IPS DF 4.7 (cell line): ENCODE measurements at regions not wholly inside any gene's neighbourhood (a gene's known extent, or its start where the extent isn't known, plus 50 kb on each side); places are given as distances from the start of the nearest gene placed in this dataset.

Source experiments
- DNase-seq: peaks from one replicate; pipeline ENCODE4 v3.0.0-alpha.2; 2013; ENCODE audit warnings: low spot score; ENCODE audit errors: extremely low read depth

DNA sequence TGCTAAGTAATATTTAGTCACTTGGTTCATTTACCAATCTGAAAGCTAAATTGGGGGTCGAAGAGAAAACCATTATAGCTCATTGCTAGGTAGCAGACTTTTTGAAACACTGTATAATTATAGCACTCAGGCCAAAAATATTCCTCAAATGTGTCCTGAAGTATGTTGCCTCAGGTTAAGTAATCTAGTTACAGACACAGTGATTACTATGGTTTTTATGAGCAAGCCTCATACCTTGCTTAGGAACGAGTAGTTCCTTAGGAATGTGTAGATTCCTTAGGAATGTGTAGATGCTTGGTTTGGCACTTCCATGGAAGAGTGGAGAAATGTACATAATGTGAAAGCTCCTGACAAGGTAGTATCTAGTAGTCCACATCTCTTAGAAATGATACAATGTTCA, 387.5 kb downstream of the LMO7 start:
- DNase-seq, result no peak

GRCh38 chr13:76020421-76020955, 384.4 kb downstream of the LMO7 start:
- no peak for DNase-seq

- peak; percentile 46 for DNase-seq
Measured at GRCh38 chr13:76019421-76020044, 383.4 kb downstream of the LMO7 start.

- no peak for DNase-seq
Measured at GRCh38 chr13:76017861-76018556, 381.9 kb downstream of the LMO7 start.

DNA sequence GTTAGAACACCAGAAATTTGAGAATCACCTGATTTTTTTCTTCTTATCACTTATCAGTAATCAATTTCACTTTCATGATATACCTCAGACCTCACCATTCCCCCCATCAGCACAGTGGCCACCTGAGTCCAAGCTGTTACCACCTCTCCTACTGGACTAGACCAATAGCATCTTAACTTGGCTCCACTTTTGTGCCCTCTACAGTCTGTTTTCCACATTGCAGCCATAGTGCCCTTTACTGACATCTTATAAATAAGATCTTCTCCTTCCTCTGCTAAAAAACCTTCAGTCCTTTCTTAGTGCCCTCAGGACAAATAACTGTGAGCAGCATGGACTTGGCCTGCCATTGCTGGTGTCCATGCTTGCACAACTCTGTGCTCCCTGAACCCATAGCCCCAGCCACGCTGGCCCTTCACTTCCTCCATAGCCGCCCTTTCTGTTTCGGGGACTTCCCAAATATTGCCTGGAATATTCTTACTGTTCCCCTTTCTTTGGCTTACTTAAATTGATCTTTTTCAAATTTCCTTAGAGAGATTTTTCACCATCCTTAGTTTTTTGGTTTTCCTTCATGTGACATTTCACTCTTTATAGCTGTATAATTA, 380.8 kb downstream of the LMO7 start:
- peak; percentile 41 for DNase-seq

DNA sequence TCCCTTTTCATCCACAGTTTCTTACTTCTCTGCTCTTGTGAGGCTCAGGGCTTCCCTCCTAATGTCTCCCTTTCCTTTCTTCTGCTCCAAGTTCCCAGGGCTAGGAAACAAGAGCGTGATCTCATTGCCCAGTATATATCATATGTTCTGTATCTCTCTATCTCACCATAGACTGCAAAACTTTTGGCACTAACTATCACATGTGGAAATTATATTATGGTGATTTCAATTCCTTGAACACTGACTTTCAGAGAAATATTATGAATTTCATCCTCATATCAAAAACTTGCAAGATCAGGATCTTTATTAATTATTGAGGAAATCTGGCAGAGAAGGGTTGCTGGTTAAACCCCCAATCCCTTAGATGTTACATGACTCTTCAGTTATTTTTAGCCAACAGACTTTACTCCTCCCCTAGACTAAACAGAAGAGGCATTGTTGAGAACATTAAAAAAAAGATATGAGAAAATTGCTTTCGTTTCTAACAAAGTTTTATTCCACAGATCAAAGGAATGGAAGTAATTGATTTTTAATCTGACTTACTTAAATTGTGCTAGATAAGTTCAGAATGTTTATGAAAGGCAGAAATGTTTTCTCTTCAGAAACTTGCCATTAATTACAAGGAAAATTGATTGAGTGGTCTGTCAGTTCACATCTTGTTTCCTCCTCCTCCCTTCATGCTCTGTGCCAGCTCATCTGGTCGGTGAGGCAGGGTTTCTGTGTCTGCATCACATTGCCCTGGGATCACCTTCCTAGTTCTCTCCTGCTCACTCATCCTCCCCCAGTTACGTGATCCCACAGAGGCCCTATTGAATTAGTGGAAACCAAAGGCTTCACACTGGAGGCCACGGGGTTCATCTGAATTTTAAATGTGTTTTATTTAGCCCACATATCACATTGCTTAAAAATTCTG, 378.5 kb downstream of the LMO7 start:
- no peak for DNase-seq

GRCh38 chr13:76012091-76012721, 376.1 kb downstream of the LMO7 start:
- no peak for DNase-seq

GRCh38 chr13:76009267-76009890, 373.2 kb downstream of the LMO7 start:
- no peak for DNase-seq

- no peak for DNase-seq
Measured at GRCh38 chr13:76004416-76004815, 368.3 kb downstream of the LMO7 start.

GRCh38 chr13:76000131-76000530, 364.0 kb downstream of the LMO7 start:
- no peak for DNase-seq

DNA sequence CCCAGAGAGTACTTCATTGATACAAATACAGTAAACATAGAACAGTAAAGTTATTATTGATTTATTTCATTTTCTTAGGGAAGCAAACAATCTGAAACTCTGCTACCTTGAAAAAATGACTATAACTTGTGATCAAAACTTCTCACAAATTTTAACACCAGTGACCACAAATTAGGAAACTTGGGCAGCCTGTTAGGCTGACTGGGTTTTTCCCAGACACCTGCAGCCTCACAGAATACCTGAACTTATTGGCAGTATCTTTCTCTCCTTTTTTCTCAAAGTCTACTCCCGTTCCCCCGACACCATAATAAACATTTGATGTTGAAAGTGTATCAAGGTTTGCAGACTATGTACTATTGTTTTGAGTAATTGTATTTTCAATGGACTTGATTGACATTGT, 360.5 kb downstream of the LMO7 start:
- DNase-seq, result no peak

DNA sequence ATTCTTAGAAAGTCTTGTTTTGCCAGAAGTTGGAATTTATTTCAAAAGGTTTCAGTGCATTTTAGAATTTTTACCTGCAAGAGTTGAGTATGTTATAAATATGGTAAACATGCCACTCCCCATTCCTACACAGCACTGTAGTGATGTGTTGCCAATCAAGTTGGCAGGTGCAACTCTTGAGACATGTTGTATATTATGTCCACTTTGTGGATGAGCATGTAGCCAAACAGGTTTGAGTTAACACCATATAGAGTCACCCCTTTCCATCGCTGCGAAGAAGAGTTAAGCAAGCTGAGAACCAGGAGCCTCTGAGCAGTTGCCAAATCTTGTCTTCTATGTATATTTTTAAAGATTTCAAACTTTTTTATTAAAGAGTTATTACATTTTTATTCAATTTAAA, 359.8 kb downstream of the LMO7 start:
- DNase-seq, result no peak

DNA sequence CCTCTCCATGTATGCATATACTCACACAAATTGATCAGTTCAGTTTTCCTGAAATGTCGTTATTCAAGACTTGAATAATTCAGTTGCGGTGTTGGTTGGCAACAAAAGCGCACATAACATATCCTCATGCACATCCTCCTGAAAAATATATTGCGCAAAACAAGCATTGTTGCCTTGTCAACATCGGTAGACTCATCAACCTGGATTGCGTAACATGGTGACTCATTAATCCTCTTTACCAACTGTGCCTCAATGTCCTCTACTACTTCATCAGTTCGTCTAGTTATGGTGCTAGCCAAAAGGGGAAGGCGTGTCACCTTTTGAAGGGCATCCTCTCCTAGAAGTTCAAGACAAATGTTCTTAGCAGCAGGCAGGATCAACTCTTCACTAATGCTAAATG, 357.7 kb downstream of the LMO7 start:
- no peak for DNase-seq

- no peak for DNase-seq
Measured at GRCh38 chr13:75993241-75993640, 357.1 kb downstream of the LMO7 start.

- DNase-seq, result no peak
Measured at GRCh38 chr13:75986818-75987217, 350.7 kb downstream of the LMO7 start.

- no peak for DNase-seq
Measured at GRCh38 chr13:75985132-75985531, 349.0 kb downstream of the LMO7 start.

DNA sequence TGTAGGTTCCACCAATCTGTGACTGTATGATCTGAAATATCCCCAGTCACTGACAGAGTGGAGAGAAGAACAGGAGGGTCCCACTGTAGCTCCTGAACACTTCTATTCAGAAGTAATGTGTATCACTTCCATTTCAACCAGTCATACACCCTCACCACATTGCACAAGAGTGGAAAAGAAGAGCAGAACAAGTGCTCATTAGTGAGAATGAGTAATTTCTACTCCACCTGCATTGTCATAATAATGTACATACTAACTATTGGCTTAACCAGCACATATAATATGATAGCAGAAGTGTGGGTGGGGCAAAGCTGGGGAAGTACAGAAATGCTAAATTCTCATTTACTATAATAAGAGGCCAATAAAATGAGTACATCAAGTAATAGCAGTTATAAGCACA, 342.7 kb downstream of the LMO7 start:
- no peak for DNase-seq

GRCh38 chr13:75968103-75968838, 332.1 kb downstream of the LMO7 start:
- no peak for DNase-seq

DNA sequence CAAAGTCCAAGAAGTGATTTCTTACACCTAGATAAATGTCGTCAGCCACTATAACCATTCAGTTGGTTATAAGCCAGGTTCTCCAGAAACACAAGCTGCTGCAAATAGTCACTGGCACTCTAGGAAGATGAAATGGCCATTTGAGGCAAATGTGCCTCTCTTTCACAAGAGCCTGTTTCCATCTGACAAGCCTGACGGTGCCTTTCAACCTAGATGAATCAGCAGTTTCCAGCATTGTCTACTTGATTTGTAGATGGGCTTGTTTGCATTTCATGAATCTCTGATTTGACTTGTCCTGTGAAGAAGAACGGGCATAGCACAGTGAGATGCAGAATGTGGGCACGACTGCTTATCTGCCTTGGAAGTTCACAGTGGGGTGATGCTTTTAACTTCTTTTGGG, 327.2 kb downstream of the LMO7 start:
- peak; percentile 7 for DNase-seq

DNA sequence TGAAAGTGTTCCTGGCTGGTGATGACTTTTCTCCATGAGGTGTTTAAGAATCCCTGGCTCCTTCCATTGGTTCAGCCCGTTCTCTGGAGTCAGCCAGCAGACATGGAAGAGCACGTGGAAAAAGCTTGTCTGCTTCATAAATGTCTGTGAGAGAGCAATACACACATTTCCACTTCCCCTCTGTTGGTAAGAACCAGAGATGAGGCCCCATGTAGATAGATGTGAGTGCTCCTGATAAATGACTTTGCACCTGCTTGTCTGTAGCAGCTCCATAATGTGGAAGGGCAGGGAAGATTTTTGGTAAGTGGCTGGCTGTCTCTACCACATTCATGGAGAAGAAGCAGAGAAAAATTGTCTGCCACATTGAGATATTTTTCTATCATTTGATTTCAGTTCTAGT, 325.8 kb downstream of the LMO7 start:
- DNase-seq, result no peak
